ENCODE measurements at regions not wholly inside any gene's neighbourhood (a gene's known extent, or its start where the extent isn't known, plus 50 kb on each side); places are given as distances from the start of the nearest gene placed in this dataset.
"Not testable (repeated sequence)": the region's sequence is repeated elsewhere in the genome, so short reads cannot be mapped to it uniquely, and the experiment has no call there.

GRCh38 chr13:24567593-24567992 lies 55.0 kb upstream of the PARP4 start:
- TF ChIP-seq CTCF (IDR thresholded peaks at IDR 0.05); NFYB (CRISPR knock-in tag; conservative IDR thresholded peaks at IDR 0.05; ENCODE audit: low read depth); ZBTB43 (CRISPR knock-in tag; IDR thresholded peaks at IDR 0.05); CREM (CRISPR knock-in tag; IDR thresholded peaks at IDR 0.05); GABPB1 (CRISPR knock-in tag; IDR thresholded peaks at IDR 0.05); TEAD4 (CRISPR knock-in tag; IDR thresholded peaks at IDR 0.05); MAX (CRISPR knock-in tag; IDR thresholded peaks at IDR 0.05); USF2 (CRISPR knock-in tag; IDR thresholded peaks at IDR 0.05); ATF3 (CRISPR knock-in tag; conservative IDR thresholded peaks at IDR 0.05); PRDM15 (CRISPR knock-in tag; IDR thresholded peaks at IDR 0.05); ZSCAN18 (CRISPR knock-in tag; IDR thresholded peaks at IDR 0.05): not testable (repeated sequence)
